GM12892 (cell line): ENCODE measurements at regions not wholly inside any gene's neighbourhood (a gene's known extent, or its start where the extent isn't known, plus 50 kb on each side); places are given as distances from the start of the nearest gene placed in this dataset.

Experiments used
- DNase-seq: peaks from one replicate; pipeline ENCODE4 v3.0.0; 2011; ENCODE audit not compliant: insufficient read length
- FAIRE-seq: peaks from 2 replicates; lab custom pipeline; 2011; peaks lifted over from hg19 to GRCh38; lab: Jason Lieb, UNC
- POLR2A ChIP-seq: IDR thresholded peaks from 2 replicates; pipeline ENCODE4 v1.6.1; 2011; ENCODE audit warnings: low read depth, low read length, control low read depth
- POLR2AphosphoS5 ChIP-seq: IDR thresholded peaks from 2 replicates; pipeline ENCODE4 v1.6.1; 2011; ENCODE audit warnings: low read depth, low read length, control low read depth
- TAF1 ChIP-seq: IDR thresholded peaks from 2 replicates; pipeline ENCODE4 v1.6.1; 2011; ENCODE audit warnings: low read depth, mild to moderate bottlenecking, control low read depth, low read length, borderline replicate concordance

- FAIRE-seq (no peak), DNase-seq (no peak)
- no peak for TF ChIP-seq TAF1
- no peak for TF ChIP-seq POLR2A
- no peak for TF ChIP-seq POLR2AphosphoS5
Observed at GRCh38 chr7:24464861-24465260, 108.4 kb upstream of the PALS2 start.

DNA sequence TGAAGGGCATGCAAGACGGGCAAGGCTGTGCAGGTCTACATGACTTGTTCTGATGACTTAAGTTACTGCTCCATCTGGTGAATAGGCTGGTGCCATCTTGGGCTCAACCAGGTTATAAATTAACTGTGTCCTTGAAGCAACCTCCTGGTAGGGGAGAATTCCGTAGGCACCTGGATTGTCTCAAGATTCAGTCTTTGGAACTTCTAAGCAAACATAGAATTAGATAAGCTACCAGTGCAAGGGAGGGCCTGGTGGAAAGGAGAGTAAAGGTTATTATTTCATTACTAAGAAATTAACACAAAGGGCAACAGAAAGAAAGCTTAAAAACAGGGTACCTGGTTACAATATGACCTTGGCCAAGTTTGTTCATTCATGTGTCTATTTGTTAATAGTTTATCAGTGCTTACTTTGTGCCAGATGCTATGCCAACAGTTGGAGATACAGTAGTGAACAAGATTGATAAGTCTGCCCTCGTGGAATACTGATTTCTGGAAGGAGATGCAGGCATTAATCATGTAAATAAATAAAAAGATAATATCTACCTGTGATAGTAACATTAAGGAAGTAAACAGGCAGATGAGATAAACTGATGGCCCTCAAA, 107.0 kb upstream of the PALS2 start:
- no peak for DNase-seq
- FAIRE-seq, result no peak
- no peak for TF ChIP-seq POLR2A
- no peak for TF ChIP-seq POLR2AphosphoS5
- no peak for TF ChIP-seq TAF1

DNA sequence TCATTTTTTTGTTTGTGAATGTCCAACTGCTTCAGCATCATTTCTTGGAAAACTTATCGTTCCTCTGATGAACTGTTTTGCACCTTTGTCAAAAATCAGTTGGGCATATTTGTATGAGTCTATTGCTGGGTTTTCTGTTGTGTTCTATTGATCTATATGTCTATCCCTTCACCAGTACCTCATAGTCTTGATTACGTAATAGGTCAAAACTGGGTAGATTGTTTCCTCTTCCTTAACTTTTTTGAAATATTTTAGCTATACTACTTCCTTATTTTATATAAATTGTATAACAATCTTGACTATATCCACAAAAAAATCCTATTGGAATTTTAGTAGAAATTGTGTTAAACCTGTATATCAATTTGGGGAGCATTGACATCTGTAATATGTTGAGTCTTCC, 104.1 kb upstream of the PALS2 start:
- TF ChIP-seq POLR2AphosphoS5 (no peak), TAF1 (no peak), POLR2A (no peak)
- no peak for DNase-seq
- FAIRE-seq, result no peak

DNA sequence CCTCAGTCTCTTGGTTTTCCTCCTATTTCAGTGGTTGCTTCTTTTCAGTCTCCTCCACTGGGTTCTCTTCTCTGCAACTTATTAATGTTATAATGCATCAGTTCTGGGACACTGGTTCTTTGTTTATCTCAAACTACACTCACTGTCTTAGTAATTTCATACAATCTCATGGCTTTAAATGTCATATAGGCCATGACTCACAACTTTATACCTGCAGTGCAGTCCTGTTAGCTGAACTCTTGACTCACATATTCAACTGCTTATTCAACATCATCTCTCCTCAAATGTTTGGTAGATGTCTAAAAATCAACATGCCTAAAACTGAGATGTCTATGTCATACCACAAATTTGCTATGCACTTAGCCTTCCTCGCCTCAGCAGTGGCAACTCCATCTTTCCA, 101.2 kb upstream of the PALS2 start:
- DNase-seq (no peak), FAIRE-seq (no peak)
- TF ChIP-seq POLR2AphosphoS5, result no peak
- TF ChIP-seq POLR2A, result no peak
- no peak for TF ChIP-seq TAF1

DNA sequence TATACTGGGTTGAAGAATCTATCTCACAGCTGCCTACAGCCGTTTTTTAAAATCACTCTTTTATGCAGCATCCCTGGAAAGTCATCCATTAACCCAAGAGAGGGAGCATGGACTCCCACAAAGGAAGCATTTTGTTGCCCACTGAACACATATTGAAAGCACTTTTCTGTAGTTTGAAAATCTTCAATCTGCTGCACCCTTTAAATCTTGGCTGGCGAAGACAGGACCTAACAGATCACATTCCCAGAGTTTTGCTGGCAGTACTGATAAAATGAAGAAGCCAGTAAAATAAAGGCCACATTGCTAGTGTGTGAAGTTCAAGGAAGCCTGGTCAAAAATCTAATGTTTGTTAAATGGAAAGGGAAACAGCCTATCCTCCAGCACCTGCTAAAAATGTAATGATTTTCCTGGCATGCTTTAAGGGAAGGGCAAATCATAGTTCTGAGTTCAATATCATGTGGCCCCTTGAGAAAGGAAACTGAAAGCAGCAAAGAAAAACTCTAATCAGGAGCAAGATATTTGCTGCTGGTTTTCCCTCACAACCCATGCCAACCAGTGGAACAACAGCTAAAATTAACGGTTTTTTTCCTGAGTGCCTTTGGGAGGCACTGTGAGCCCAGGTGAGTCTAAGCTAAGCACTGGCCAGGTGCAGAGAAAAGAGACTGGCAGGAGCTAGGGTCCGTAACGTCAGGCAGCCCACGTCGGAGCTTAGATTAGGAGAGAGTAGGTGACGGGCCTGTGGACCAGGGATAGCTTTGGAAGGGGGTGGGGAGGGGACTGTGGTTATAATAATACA, 97.9 kb upstream of the PALS2 start:
- FAIRE-seq (no peak), DNase-seq (no peak)
- TF ChIP-seq POLR2A (no peak), TAF1 (no peak), POLR2AphosphoS5 (no peak)

- no peak for TF ChIP-seq TAF1
- no peak for TF ChIP-seq POLR2AphosphoS5
- TF ChIP-seq POLR2A, result no peak
- no peak for DNase-seq
- FAIRE-seq, result no peak
Observed at GRCh38 chr7:24476227-24476626, 97.0 kb upstream of the PALS2 start.

DNA sequence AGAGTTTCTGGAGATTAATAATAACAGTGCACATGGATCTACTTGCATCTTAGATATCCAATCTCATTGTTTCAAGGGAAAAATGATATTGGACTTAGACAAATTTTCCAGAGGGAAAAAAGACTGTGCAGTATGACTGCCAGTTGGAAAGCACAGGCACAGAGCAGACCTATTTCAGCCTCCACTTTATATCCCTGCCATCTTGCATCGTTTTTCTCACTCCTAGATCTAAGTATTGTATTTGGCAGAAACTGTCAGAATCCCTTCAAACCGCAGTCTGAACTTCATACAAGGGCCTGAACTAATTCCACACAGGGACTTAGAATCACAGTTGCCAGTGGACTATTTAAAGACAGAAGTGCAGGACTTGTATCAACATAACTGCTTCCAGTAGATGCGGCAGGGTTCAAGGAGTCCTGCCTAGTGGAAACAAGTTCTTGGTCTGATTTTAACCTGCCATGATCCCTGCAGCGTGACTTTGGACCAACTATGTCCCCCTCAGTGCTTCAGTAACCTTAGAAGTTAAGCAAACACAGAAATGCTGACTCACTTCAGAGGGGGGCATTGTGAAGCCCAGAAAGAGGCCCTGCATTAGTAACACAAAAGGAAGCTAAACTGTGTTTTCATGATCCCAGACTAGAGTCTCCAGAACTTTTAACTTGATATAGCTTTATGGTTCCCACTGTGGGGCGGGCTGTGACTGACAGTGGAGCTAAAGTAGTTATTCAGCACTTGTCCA, 95.7 kb upstream of the PALS2 start:
- no peak for DNase-seq

DNA sequence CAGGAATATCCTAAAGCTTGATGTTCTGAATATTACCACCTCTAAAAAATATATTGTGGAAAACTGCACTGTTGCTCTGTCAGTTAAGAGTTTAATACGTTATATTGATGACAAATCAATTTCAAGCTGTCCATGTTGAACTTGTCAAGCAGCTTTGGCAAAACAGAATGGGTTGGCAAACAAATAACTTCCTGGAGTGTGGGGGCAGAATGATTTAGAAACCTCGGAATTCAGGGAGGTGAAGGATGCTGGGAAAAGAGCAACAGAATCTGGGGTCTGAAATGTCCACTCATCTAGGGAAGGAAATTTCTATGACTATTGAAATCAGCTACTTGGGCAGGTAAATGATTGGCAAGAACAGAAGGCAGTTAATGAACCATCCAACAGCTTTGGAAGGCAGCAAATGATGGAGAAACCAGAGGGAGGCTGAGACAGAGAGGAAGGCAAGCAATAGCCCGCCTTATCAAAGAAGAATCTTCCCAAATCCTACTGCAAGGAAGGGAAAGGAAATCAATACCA, 95.1 kb upstream of the PALS2 start:
- FAIRE-seq (no peak), DNase-seq (no peak)
- no peak for TF ChIP-seq TAF1
- TF ChIP-seq POLR2A, result no peak
- TF ChIP-seq POLR2AphosphoS5, result no peak

More for the DNA sequence above, 95.7 kb upstream of the PALS2 start:
- TF ChIP-seq POLR2A, result no peak
- no peak for TF ChIP-seq TAF1
- TF ChIP-seq POLR2AphosphoS5, result no peak
- no peak for FAIRE-seq

- TF ChIP-seq TAF1 (no peak), POLR2A (no peak)
- FAIRE-seq, result no peak
- no peak for DNase-seq
Observed at GRCh38 chr7:24480501-24480900, 92.8 kb upstream of the PALS2 start.

DNA sequence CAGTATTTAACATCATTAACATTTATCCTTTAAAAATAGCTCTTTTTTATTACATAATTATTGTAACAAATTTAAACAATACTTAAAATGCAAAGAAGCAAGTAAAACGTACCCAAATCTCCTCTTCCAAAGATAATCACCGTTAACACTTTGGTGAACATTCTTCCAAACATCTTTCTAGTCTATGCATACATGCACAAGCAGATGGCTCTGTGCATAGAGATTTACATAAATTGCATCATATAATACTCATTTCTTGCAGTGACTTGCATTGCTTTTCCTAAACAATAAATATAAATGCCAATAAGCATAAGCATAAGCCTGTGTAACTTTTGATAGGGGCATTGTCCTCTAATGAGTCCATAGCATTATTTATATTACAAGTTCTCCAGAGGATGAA, 89.4 kb upstream of the PALS2 start:
- DNase-seq (no peak), FAIRE-seq (no peak)
- TF ChIP-seq POLR2AphosphoS5, result no peak
- no peak for TF ChIP-seq TAF1
- no peak for TF ChIP-seq POLR2A

DNA sequence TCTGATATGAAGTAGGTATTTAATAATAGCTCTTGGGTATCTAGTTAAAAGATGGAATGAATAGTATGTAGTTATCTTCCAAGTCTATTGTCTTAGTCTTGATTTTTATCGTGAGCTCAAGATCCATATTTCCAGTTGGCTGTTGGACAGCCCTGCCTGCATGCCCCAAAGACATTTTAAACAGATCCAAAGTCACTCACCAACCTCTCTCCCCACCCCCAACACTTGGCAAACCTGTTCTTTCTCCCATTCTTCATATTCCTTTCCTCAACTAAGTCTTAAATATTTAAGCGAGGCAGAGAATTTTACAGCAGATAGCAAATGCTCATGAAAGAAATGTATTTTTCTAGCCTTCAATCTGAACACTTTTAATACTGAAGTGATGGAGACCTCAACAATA, 80.7 kb upstream of the PALS2 start:
- no peak for TF ChIP-seq TAF1
- TF ChIP-seq POLR2AphosphoS5, result no peak
- TF ChIP-seq POLR2A, result no peak
- DNase-seq (no peak), FAIRE-seq (no peak)
